ENCODE measurements at regions not wholly inside any gene's neighbourhood (a gene's known extent, or its start where the extent isn't known, plus 50 kb on each side); places are given as distances from the start of the nearest gene placed in this dataset.

GRCh38 chr10:59060852-59061251 lies 115.6 kb upstream of the PHYHIPL start:
- POLR2A ChIA-PET, result no interaction called here
- Mint-ChIP-seq H3K27ac (no peak overlapping the region), H3K9me3 (ENCODE audit: low read depth) (no peaks in the 10 kb centered on the region), H3K36me3 (ENCODE audit: low read depth) (no peaks in the 10 kb centered on the region), H3K27me3 (peaks cover 2% of the 10 kb centered on the region), H3K4me1 (no peaks in the 10 kb centered on the region), H3K4me3 (no peak overlapping the region)
- intact Hi-C loops (cut with DNase I, micrococcal nuclease), result no loop called here
- ATAC-seq (no peak), DNase-seq (no peak)
- CTCF ChIA-PET, result no interaction called here

- intact Hi-C loops (cut with DNase I, micrococcal nuclease), result no loop called here
- DNase-seq (no peak), ATAC-seq (no peak)
- Mint-ChIP-seq H3K9me3 (ENCODE audit: low read depth) (no peaks in the 10 kb centered on the region), H3K4me1 (no peaks in the 10 kb centered on the region), H3K36me3 (ENCODE audit: low read depth) (no peaks in the 10 kb centered on the region), H3K27ac (no peak overlapping the region), H3K27me3 (peaks cover 2% of the 10 kb centered on the region), H3K4me3 (no peak overlapping the region)
- CTCF ChIA-PET, result no interaction called here
- POLR2A ChIA-PET, result no interaction called here
Observed at GRCh38 chr10:59063491-59063890, 113.0 kb upstream of the PHYHIPL start.

GRCh38 chr10:59064080-59064692 lies 112.3 kb upstream of the PHYHIPL start:
- ChIA-PET CTCF (no interaction called here), POLR2A (no interaction called here)
- Mint-ChIP-seq H3K36me3 (ENCODE audit: low read depth) (no peaks in the 10 kb centered on the region), H3K4me1 (no peaks in the 10 kb centered on the region), H3K9me3 (ENCODE audit: low read depth) (no peaks in the 10 kb centered on the region), H3K27me3 (peaks cover 2% of the 10 kb centered on the region), H3K4me3 (no peak overlapping the region), H3K27ac (no peak overlapping the region)
- ATAC-seq, result no peak
- intact Hi-C loops (cut with DNase I, micrococcal nuclease), result no loop called here
- no peak for DNase-seq

GRCh38 chr10:59064759-59065539 lies 111.5 kb upstream of the PHYHIPL start:
- H3K27me3 Mint-ChIP-seq, result peaks cover 2% of the 10 kb centered on the region
- no peak for DNase-seq
- no peaks in the 10 kb centered on the region for H3K9me3 Mint-ChIP-seq (ENCODE audit: low read depth)
- no peak overlapping the region for H3K4me3 Mint-ChIP-seq
- no peaks in the 10 kb centered on the region for H3K36me3 Mint-ChIP-seq (ENCODE audit: low read depth)
- CTCF ChIA-PET, result no interaction called here
- H3K27ac Mint-ChIP-seq, result no peak overlapping the region
- intact Hi-C loops (cut with DNase I, micrococcal nuclease), result no loop called here
- POLR2A ChIA-PET, result no interaction called here
- H3K4me1 Mint-ChIP-seq, result no peaks in the 10 kb centered on the region
- ATAC-seq, result no peak

- no peak for DNase-seq
- Mint-ChIP-seq H3K27ac (no peak overlapping the region), H3K4me1 (no peaks in the 10 kb centered on the region), H3K27me3 (peaks cover 2% of the 10 kb centered on the region), H3K36me3 (ENCODE audit: low read depth) (no peaks in the 10 kb centered on the region), H3K9me3 (ENCODE audit: low read depth) (no peaks in the 10 kb centered on the region), H3K4me3 (no peak overlapping the region)
- CTCF ChIA-PET, result no interaction called here
- POLR2A ChIA-PET, result no interaction called here
- ATAC-seq, result no peak
- intact Hi-C loops (cut with DNase I, micrococcal nuclease), result no loop called here
Observed at GRCh38 chr10:59068581-59069191, 107.8 kb upstream of the PHYHIPL start.

GRCh38 chr10:59072038-59072437 lies 104.4 kb upstream of the PHYHIPL start:
- H3K27me3 Mint-ChIP-seq, result no peaks in the 10 kb centered on the region
- ChIA-PET POLR2A (no interaction called here), CTCF (no interaction called here)
- no peaks in the 10 kb centered on the region for H3K9me3 Mint-ChIP-seq (ENCODE audit: low read depth)
- intact Hi-C loops (cut with DNase I, micrococcal nuclease), result no loop called here
- no peak overlapping the region for H3K4me3 Mint-ChIP-seq
- no peak for ATAC-seq
- H3K4me1 Mint-ChIP-seq, result no peaks in the 10 kb centered on the region
- DNase-seq, result no peak
- no peaks in the 10 kb centered on the region for H3K36me3 Mint-ChIP-seq (ENCODE audit: low read depth)
- no peak overlapping the region for H3K27ac Mint-ChIP-seq

- intact Hi-C loops (cut with DNase I, micrococcal nuclease), result no loop called here
- ATAC-seq (no peak), DNase-seq (no peak)
- Mint-ChIP-seq H3K9me3 (ENCODE audit: low read depth) (no peaks in the 10 kb centered on the region), H3K27ac (no peak overlapping the region), H3K4me1 (no peaks in the 10 kb centered on the region), H3K4me3 (no peak overlapping the region), H3K36me3 (ENCODE audit: low read depth) (no peaks in the 10 kb centered on the region), H3K27me3 (no peaks in the 10 kb centered on the region)
- ChIA-PET CTCF (no interaction called here), POLR2A (no interaction called here)
Observed at GRCh38 chr10:59073456-59074053, 102.9 kb upstream of the PHYHIPL start.

GRCh38 chr10:59075576-59075975 lies 100.9 kb upstream of the PHYHIPL start:
- DNase-seq (no peak), ATAC-seq (no peak)
- H3K4me3 Mint-ChIP-seq, result no peak overlapping the region
- no peaks in the 10 kb centered on the region for H3K27me3 Mint-ChIP-seq
- no peak overlapping the region for H3K27ac Mint-ChIP-seq
- ChIA-PET CTCF (no interaction called here), POLR2A (no interaction called here)
- H3K36me3 Mint-ChIP-seq (ENCODE audit: low read depth), result no peaks in the 10 kb centered on the region
- H3K4me1 Mint-ChIP-seq, result no peaks in the 10 kb centered on the region
- intact Hi-C loops (cut with DNase I, micrococcal nuclease), result no loop called here
- H3K9me3 Mint-ChIP-seq (ENCODE audit: low read depth), result no peaks in the 10 kb centered on the region

- CTCF ChIA-PET, result no interaction called here
- H3K27me3 Mint-ChIP-seq, result no peaks in the 10 kb centered on the region
- DNase-seq, result no peak
- no peak overlapping the region for H3K27ac Mint-ChIP-seq
- ATAC-seq, result no peak
- intact Hi-C loops (cut with DNase I, micrococcal nuclease), result no loop called here
- H3K4me3 Mint-ChIP-seq, result no peak overlapping the region
- POLR2A ChIA-PET, result no interaction called here
- H3K9me3 Mint-ChIP-seq (ENCODE audit: low read depth), result no peaks in the 10 kb centered on the region
- no peaks in the 10 kb centered on the region for H3K36me3 Mint-ChIP-seq (ENCODE audit: low read depth)
- H3K4me1 Mint-ChIP-seq, result no peaks in the 10 kb centered on the region
Observed at GRCh38 chr10:59077855-59078254, 98.6 kb upstream of the PHYHIPL start.

GRCh38 chr10:59078978-59079377 lies 97.5 kb upstream of the PHYHIPL start:
- Mint-ChIP-seq H3K36me3 (ENCODE audit: low read depth) (no peaks in the 10 kb centered on the region), H3K27me3 (no peaks in the 10 kb centered on the region), H3K27ac (no peak overlapping the region), H3K4me1 (no peaks in the 10 kb centered on the region), H3K4me3 (no peak overlapping the region), H3K9me3 (ENCODE audit: low read depth) (no peaks in the 10 kb centered on the region)
- DNase-seq, result no peak
- ChIA-PET CTCF (interaction anchor here (0.8 kb wide), 1 partner anchor 136 kb away, joined by 3 read pairs; no protein-coding TSS in a partner anchor), POLR2A (no interaction called here)
- intact Hi-C loops (cut with DNase I, micrococcal nuclease), result no loop called here
- ATAC-seq, result no peak

GRCh38 chr10:59079386-59080226 lies 96.8 kb upstream of the PHYHIPL start:
- no peak for DNase-seq
- no peaks in the 10 kb centered on the region for H3K9me3 Mint-ChIP-seq (ENCODE audit: low read depth)
- CTCF ChIA-PET, result interaction anchor here (0.8 kb wide), 1 partner anchor 137 kb away, joined by 3 read pairs; no protein-coding TSS in a partner anchor
- H3K27ac Mint-ChIP-seq, result no peak overlapping the region
- H3K4me3 Mint-ChIP-seq, result no peak overlapping the region
- intact Hi-C loops (cut with DNase I, micrococcal nuclease), result no loop called here
- ATAC-seq, result no peak
- POLR2A ChIA-PET, result no interaction called here
- H3K4me1 Mint-ChIP-seq, result no peaks in the 10 kb centered on the region
- H3K36me3 Mint-ChIP-seq (ENCODE audit: low read depth), result no peaks in the 10 kb centered on the region
- no peaks in the 10 kb centered on the region for H3K27me3 Mint-ChIP-seq
